ENCODE measurements at regions not wholly inside any gene's neighbourhood (a gene's known extent, or its start where the extent isn't known, plus 50 kb on each side); places are given as distances from the start of the nearest gene placed in this dataset.

GRCh38 chr15:98447069-98447468 lies 201.3 kb upstream of the IGF1R start:
- DNase-seq (ENCODE audit: low read depth, low spot score) = no peak
- Histone ChIP-seq H3K9ac (ENCODE audit: insufficient read length) (no peak overlapping the region), H3K4me3 (no peak overlapping the region), H3K36me3 (ENCODE audit: insufficient read depth, low read length) (no peaks in the 10 kb centered on the region), H3K27ac (no peak overlapping the region), H3K9me3 (ENCODE audit: low read depth, low read length) (no peaks in the 10 kb centered on the region; the same call in 1 of the 2 replicates)
- TF ChIP-seq FOXP2 (optimal IDR thresholded peaks at IDR 0.05; ENCODE audit: control extremely low read depth, extremely low read length, insufficient read depth) = no peak
- no peak for TF ChIP-seq EZH2 (IDR thresholded peaks at IDR 0.05)
- TF ChIP-seq POLR2AphosphoS5 (IDR thresholded peaks at IDR 0.05; ENCODE audit: borderline replicate concordance, low read depth, low read length) = no peak

DNA sequence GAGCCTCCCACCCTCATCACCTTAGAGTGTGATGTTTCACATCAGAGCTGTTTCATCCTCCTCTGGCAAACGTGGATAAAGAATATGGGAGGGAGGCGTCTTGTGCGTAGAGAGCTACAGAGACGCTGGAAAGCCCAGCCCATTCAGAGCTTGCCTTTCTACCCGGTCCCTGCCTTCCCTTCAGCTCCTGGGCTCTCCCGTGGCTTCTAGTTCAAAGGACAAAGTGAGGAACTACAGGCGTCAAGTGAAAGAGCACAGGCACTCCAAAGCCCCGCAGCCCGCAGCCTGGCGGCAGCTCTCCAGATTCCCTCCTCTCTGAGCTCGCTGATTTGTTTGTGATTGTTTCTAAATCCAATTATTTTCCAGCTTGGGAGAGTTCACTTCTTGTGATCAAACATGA lies 197.1 kb upstream of the IGF1R start:
- DNase-seq (ENCODE audit: low read depth, low spot score) = no peak
- no peaks in the 10 kb centered on the region; the same call in 1 of the 2 replicates for H3K9me3 ChIP-seq (ENCODE audit: low read depth, low read length)
- no peak overlapping the region for H3K4me3 ChIP-seq
- no peaks in the 10 kb centered on the region for H3K36me3 ChIP-seq (ENCODE audit: insufficient read depth, low read length)
- H3K27ac ChIP-seq = no peak overlapping the region
- TF ChIP-seq EZH2 (IDR thresholded peaks at IDR 0.05) = no peak
- no peak for TF ChIP-seq POLR2AphosphoS5 (IDR thresholded peaks at IDR 0.05; ENCODE audit: borderline replicate concordance, low read depth, low read length)
- TF ChIP-seq FOXP2 (optimal IDR thresholded peaks at IDR 0.05; ENCODE audit: control extremely low read depth, extremely low read length, insufficient read depth) = no peak
- H3K9ac ChIP-seq (ENCODE audit: insufficient read length) = no peak overlapping the region

GRCh38 chr15:98452238-98452637 lies 196.1 kb upstream of the IGF1R start:
- no peak overlapping the region for H3K9ac ChIP-seq (ENCODE audit: insufficient read length)
- no peaks in the 10 kb centered on the region for H3K36me3 ChIP-seq (ENCODE audit: insufficient read depth, low read length)
- no peak for TF ChIP-seq POLR2AphosphoS5 (IDR thresholded peaks at IDR 0.05; ENCODE audit: borderline replicate concordance, low read depth, low read length)
- TF ChIP-seq EZH2 (IDR thresholded peaks at IDR 0.05) = no peak
- no peak for TF ChIP-seq FOXP2 (optimal IDR thresholded peaks at IDR 0.05; ENCODE audit: control extremely low read depth, extremely low read length, insufficient read depth)
- no peak for DNase-seq (ENCODE audit: low read depth, low spot score)
- H3K27ac ChIP-seq = no peak overlapping the region
- H3K9me3 ChIP-seq (ENCODE audit: low read depth, low read length) = no peaks in the 10 kb centered on the region; the same call in 1 of the 2 replicates
- no peak overlapping the region for H3K4me3 ChIP-seq

DNA sequence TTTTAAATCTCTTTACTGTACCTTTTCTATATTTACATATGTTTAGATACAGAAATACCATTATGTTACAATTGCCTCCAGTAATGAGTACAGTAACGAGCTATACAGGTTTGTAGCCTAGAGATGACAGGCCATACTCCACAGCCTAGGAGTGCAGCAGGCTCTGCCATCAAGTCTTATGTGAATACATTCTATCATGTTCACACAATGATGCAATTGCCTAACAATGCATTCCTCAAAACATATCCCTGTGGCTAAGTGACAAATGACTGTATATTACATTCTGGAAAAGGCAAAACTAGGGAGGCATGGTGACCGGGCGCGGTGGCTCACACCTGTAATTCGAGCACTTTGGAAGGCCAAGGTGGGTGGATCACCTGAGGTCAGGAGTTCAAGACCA lies 192.4 kb upstream of the IGF1R start:
- Histone ChIP-seq H3K9ac (ENCODE audit: insufficient read length) (no peak overlapping the region), H3K36me3 (ENCODE audit: insufficient read depth, low read length) (no peaks in the 10 kb centered on the region), H3K4me3 (no peak overlapping the region), H3K27ac (no peak overlapping the region), H3K9me3 (ENCODE audit: low read depth, low read length) (no peaks in the 10 kb centered on the region)
- TF ChIP-seq EZH2 (IDR thresholded peaks at IDR 0.05) = no peak
- no peak for TF ChIP-seq FOXP2 (optimal IDR thresholded peaks at IDR 0.05; ENCODE audit: control extremely low read depth, extremely low read length, insufficient read depth)
- TF ChIP-seq POLR2AphosphoS5 (IDR thresholded peaks at IDR 0.05; ENCODE audit: borderline replicate concordance, low read depth, low read length) = no peak
- no peak for DNase-seq (ENCODE audit: low read depth, low spot score)

DNA sequence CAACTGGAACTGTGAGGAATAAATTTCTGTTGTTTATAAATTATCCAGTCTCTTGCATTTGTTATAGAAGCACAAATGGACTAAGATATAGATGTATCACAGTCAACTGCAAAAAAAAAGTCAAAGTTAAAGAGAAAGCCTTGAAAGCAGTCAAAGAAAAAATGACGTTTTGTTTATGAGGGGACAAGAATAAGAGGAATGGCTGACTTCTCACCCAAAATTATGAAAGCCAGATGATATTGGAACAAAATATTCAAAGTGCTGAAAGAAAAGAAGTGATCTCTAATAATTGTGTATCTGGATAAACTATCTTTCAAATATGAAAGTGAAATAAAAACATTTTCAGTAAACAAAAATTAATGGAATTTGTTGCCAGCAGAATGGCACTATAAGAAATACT lies 171.8 kb upstream of the IGF1R start:
- TF ChIP-seq POLR2AphosphoS5 (IDR thresholded peaks at IDR 0.05; ENCODE audit: borderline replicate concordance, low read depth, low read length) (no peak), FOXP2 (optimal IDR thresholded peaks at IDR 0.05; ENCODE audit: control extremely low read depth, extremely low read length, insufficient read depth) (no peak), EZH2 (IDR thresholded peaks at IDR 0.05) (no peak)
- H3K9me3 ChIP-seq (ENCODE audit: low read depth, low read length) = no peaks in the 10 kb centered on the region; the same call in 1 of the 2 replicates
- no peak overlapping the region for H3K4me3 ChIP-seq
- no peak for DNase-seq (ENCODE audit: low read depth, low spot score)
- H3K36me3 ChIP-seq (ENCODE audit: insufficient read depth, low read length) = no peaks in the 10 kb centered on the region
- H3K9ac ChIP-seq (ENCODE audit: insufficient read length) = no peak overlapping the region
- no peak overlapping the region for H3K27ac ChIP-seq

- Histone ChIP-seq H3K27ac (no peak overlapping the region), H3K36me3 (ENCODE audit: insufficient read depth, low read length) (no peaks in the 10 kb centered on the region), H3K9me3 (ENCODE audit: low read depth, low read length) (peaks cover 8% of the 10 kb centered on the region; the same call in 1 of the 2 replicates), H3K4me3 (no peak overlapping the region), H3K9ac (ENCODE audit: insufficient read length) (no peak overlapping the region)
- DNase-seq (ENCODE audit: low read depth, low spot score) = no peak
- no peak for TF ChIP-seq EZH2 (IDR thresholded peaks at IDR 0.05)
- no peak for TF ChIP-seq FOXP2 (optimal IDR thresholded peaks at IDR 0.05; ENCODE audit: control extremely low read depth, extremely low read length, insufficient read depth)
- no peak for TF ChIP-seq POLR2AphosphoS5 (IDR thresholded peaks at IDR 0.05; ENCODE audit: borderline replicate concordance, low read depth, low read length)
These were observed 167.5 kb upstream of the IGF1R start for GRCh38 chr15:98480844-98481243.

DNA sequence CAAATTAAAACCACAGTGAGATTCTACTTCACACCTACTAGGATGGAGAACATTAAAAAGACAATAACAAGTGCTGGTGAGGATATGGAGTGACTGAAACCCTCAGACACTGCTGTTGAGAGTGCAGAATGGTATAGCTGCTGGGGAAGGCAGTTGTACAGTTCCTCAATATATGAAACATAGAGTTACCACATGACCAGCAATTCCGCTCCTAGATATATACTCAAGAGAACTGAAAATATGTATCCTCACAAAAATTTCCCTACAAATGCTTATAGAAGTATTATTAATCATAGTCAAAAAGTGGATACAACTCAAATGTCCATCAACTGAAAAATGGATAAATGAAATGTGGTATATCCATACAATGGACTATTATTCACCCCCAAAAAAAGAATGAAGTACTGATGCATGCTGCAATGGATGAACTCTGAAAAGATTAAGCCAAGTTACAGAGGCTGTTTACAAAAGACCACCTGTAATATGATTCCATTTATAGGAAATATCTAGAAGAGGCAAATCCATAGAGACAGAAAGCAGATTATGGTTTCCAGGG lies 164.7 kb upstream of the IGF1R start:
- Histone ChIP-seq H3K27ac (no peak overlapping the region), H3K4me3 (no peak overlapping the region), H3K9ac (ENCODE audit: insufficient read length) (no peak overlapping the region), H3K36me3 (ENCODE audit: insufficient read depth, low read length) (no peaks in the 10 kb centered on the region), H3K9me3 (ENCODE audit: low read depth, low read length) (0 out of 2 replicates have a peak, but pooled peaks cover 8% of the 10 kb centered on the region)
- no peak for TF ChIP-seq FOXP2 (optimal IDR thresholded peaks at IDR 0.05; ENCODE audit: control extremely low read depth, extremely low read length, insufficient read depth)
- no peak for TF ChIP-seq POLR2AphosphoS5 (IDR thresholded peaks at IDR 0.05; ENCODE audit: borderline replicate concordance, low read depth, low read length)
- TF ChIP-seq EZH2 (IDR thresholded peaks at IDR 0.05) = no peak
- DNase-seq (ENCODE audit: low read depth, low spot score) = no peak

DNA sequence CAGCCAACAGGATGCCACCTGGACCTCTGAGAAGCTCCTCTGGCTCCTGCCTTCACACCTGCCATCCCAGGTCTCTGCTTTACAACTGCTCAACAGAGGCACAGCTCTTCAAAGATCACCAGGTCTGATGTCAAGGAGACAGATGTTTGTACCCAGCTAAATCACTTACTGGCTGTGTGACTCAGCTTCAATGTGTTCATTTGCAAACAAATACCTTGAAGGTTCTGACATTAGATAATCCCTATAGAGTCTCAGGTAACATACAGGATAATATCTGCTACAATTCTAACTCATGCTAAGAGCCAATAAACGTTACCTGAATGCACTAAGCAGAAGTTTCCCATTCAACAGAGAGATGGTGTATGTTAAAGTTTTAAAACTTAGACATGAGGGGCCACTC lies 163.4 kb upstream of the IGF1R start:
- TF ChIP-seq POLR2AphosphoS5 (IDR thresholded peaks at IDR 0.05; ENCODE audit: borderline replicate concordance, low read depth, low read length) (no peak), FOXP2 (optimal IDR thresholded peaks at IDR 0.05; ENCODE audit: control extremely low read depth, extremely low read length, insufficient read depth) (no peak), EZH2 (IDR thresholded peaks at IDR 0.05) (no peak)
- Histone ChIP-seq H3K9me3 (ENCODE audit: low read depth, low read length) (0 out of 2 replicates have a peak, but pooled peaks cover 8% of the 10 kb centered on the region), H3K9ac (ENCODE audit: insufficient read length) (no peak overlapping the region), H3K27ac (no peak overlapping the region), H3K36me3 (ENCODE audit: insufficient read depth, low read length) (no peaks in the 10 kb centered on the region), H3K4me3 (no peak overlapping the region)
- no peak for DNase-seq (ENCODE audit: low read depth, low spot score)

GRCh38 chr15:98485451-98485850 lies 162.9 kb upstream of the IGF1R start:
- no peak for DNase-seq (ENCODE audit: low read depth, low spot score)
- H3K36me3 ChIP-seq (ENCODE audit: insufficient read depth, low read length) = no peaks in the 10 kb centered on the region
- TF ChIP-seq POLR2AphosphoS5 (IDR thresholded peaks at IDR 0.05; ENCODE audit: borderline replicate concordance, low read depth, low read length) (no peak), EZH2 (IDR thresholded peaks at IDR 0.05) (no peak)
- 0 out of 2 replicates have a peak, but pooled peaks cover 8% of the 10 kb centered on the region for H3K9me3 ChIP-seq (ENCODE audit: low read depth, low read length)
- H3K27ac ChIP-seq = no peak overlapping the region
- no peak overlapping the region for H3K4me3 ChIP-seq
- H3K9ac ChIP-seq (ENCODE audit: insufficient read length) = no peak overlapping the region
